HEK293T (cell line): ENCODE measurements at regions not wholly inside any gene's neighbourhood (a gene's known extent, or its start where the extent isn't known, plus 50 kb on each side); places are given as distances from the start of the nearest gene placed in this dataset.

Source experiments
- CTCF ChIA-PET: fragments of 350-600 bp; formaldehyde crosslinking; extraction: SDS; loops from one replicate; lab custom pipeline; 2021; ENCODE audit warnings: antibody characterized with exemption, inconsistent platforms; lab: Yijun Ruan, JAX
- POLR2A ChIA-PET: fragments of 350-600 bp; formaldehyde crosslinking; extraction: SDS; loops from one replicate; lab custom pipeline; 2020; ENCODE audit warnings: antibody characterized with exemption, inconsistent platforms; lab: Yijun Ruan, JAX
- DNase-seq: peaks from one replicate; pipeline ENCODE4 v3.0.0; 2012; ENCODE audit warnings: mixed read lengths; ENCODE audit errors: extremely low spot score
- ARNT ChIP-seq: fragments of 450-650 bp; IDR thresholded peaks from 2 replicates; pipeline ENCODE4 v1.6.1; 2017; ENCODE audit warnings: mild to moderate bottlenecking
- BHLHE40 ChIP-seq: fragments of 450-650 bp; IDR thresholded peaks from 2 replicates; pipeline ENCODE4 v1.6.1; 2016; ENCODE audit warnings: mild to moderate bottlenecking, moderate library complexity, borderline replicate concordance
- CTBP1 ChIP-seq: fragments of 450-650 bp; IDR thresholded peaks from 2 replicates; pipeline ENCODE4 v1.6.1; 2016; ENCODE audit warnings: borderline replicate concordance
- ELF4 ChIP-seq: fragments of 450-650 bp; IDR thresholded peaks from 2 replicates; pipeline ENCODE4 v1.6.1; 2017; ENCODE audit warnings: antibody characterized with exemption
- FOXA1 ChIP-seq: fragments of 450-650 bp; IDR thresholded peaks from 2 replicates; pipeline ENCODE4 v1.6.1; 2016; ENCODE audit warnings: mild to moderate bottlenecking
- FOXK2 ChIP-seq: fragments of 450-650 bp; IDR thresholded peaks from 2 replicates; pipeline ENCODE4 v1.6.1; 2016; ENCODE audit warnings: mild to moderate bottlenecking
- FOXM1 ChIP-seq: fragments of 450-650 bp; IDR thresholded peaks from 2 replicates; pipeline ENCODE4 v1.6.1; 2017; ENCODE audit warnings: mild to moderate bottlenecking, borderline replicate concordance
- HDGF ChIP-seq: fragments of 450-650 bp; IDR thresholded peaks from 2 replicates; pipeline ENCODE4 v1.6.1; 2017; ENCODE audit warnings: antibody characterized with exemption, borderline replicate concordance
- L3MBTL2 ChIP-seq: fragments of 450-650 bp; conservative IDR thresholded peaks from 2 replicates; pipeline ENCODE4 v1.6.1; 2016; ENCODE audit warnings: mild to moderate bottlenecking
- LEF1 ChIP-seq: fragments of 450-650 bp; IDR thresholded peaks from 2 replicates; pipeline ENCODE4 v1.6.1; 2017; ENCODE audit warnings: mild to moderate bottlenecking, borderline replicate concordance
- NFRKB ChIP-seq: fragments of 450-650 bp; IDR thresholded peaks from 2 replicates; pipeline ENCODE4 v1.6.1; 2016; ENCODE audit warnings: mild to moderate bottlenecking, moderate library complexity
- PKNOX1 ChIP-seq: fragments of 450-650 bp; IDR thresholded peaks from 2 replicates; pipeline ENCODE4 v1.6.1; 2016
- SP1 ChIP-seq: fragments of 450-650 bp; IDR thresholded peaks from 2 replicates; pipeline ENCODE4 v1.6.1; 2017
- SUZ12 ChIP-seq: fragments of 450-650 bp; IDR thresholded peaks from 2 replicates; pipeline ENCODE4 v1.6.1; 2016; ENCODE audit warnings: mild to moderate bottlenecking
- TARDBP ChIP-seq: fragments of 450-650 bp; IDR thresholded peaks from 2 replicates; pipeline ENCODE4 v1.6.1; 2016
- ZNF384 ChIP-seq: fragments of 450-650 bp; IDR thresholded peaks from 2 replicates; pipeline ENCODE4 v1.6.1; 2016

DNA sequence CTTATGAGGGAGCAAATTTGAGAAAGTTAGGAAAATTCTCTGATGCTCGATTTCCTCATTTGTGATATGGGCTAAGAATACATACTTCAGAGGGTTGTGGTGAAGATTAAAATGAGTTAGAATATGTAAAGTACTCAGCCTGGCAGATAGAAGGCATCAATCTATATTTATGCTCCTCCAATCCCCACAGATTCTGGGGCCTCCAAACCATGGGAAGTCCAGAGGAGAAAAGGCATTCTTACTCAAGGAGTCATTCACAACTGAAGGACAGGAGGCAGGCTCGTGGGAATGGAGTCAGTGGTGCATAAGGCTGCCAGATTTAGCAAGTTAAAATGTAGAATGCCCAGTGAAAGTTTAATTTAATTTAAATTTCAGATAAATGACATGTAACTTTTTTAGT, 330.0 kb upstream of the POU3F1 start:
- DNase-seq: no peak
- POLR2A ChIA-PET: no interaction called here
- CTCF ChIA-PET: no interaction called here
- no peak for TF ChIP-seq BHLHE40
- no peak for TF ChIP-seq ELF4
- no peak for TF ChIP-seq ARNT
- no peak for TF ChIP-seq FOXM1
- no peak for TF ChIP-seq FOXA1
- TF ChIP-seq LEF1: no peak
- no peak for TF ChIP-seq NFRKB
- no peak for TF ChIP-seq FOXK2
- TF ChIP-seq SP1: no peak
- no peak for TF ChIP-seq PKNOX1
- TF ChIP-seq L3MBTL2: no peak
- no peak for TF ChIP-seq TARDBP
- TF ChIP-seq HDGF: no peak
- no peak for TF ChIP-seq CTBP1
- no peak for TF ChIP-seq SUZ12
- TF ChIP-seq ZNF384: no peak

GRCh38 chr1:38375035-38375434, 328.4 kb upstream of the POU3F1 start:
- no peak for DNase-seq
- no peak for TF ChIP-seq L3MBTL2
- CTCF ChIA-PET: no interaction called here
- POLR2A ChIA-PET: no interaction called here

- no peak for DNase-seq
- TF ChIP-seq FOXK2 (no peak), BHLHE40 (no peak)
- POLR2A ChIA-PET: no interaction called here
- CTCF ChIA-PET: interaction anchor here (0.6 kb wide), 1 partner anchor 9 kb away, joined by 5 read pairs; no protein-coding TSS in a partner anchor
Measured at GRCh38 chr1:38371505-38371844, 324.9 kb upstream of the POU3F1 start.

- CTCF ChIA-PET: interaction anchor here (0.6 kb wide), 1 partner anchor 8 kb away, joined by 5 read pairs; no protein-coding TSS in a partner anchor
- TF ChIP-seq L3MBTL2: no peak
- TF ChIP-seq HDGF: no peak
- no peak for TF ChIP-seq ZNF384
- no peak for TF ChIP-seq PKNOX1
- TF ChIP-seq CTBP1: no peak
- no peak for TF ChIP-seq LEF1
- POLR2A ChIA-PET: no interaction called here
- no peak for DNase-seq
Measured at GRCh38 chr1:38370716-38371504, 324.3 kb upstream of the POU3F1 start.

GRCh38 chr1:38365242-38365641, 318.6 kb upstream of the POU3F1 start:
- no peak for DNase-seq
- CTCF ChIA-PET: interaction anchor here (0.6 kb wide), 1 partner anchor 221 kb away, joined by 3 read pairs; no protein-coding TSS in a partner anchor
- POLR2A ChIA-PET: no interaction called here
- no peak for TF ChIP-seq FOXK2

DNA sequence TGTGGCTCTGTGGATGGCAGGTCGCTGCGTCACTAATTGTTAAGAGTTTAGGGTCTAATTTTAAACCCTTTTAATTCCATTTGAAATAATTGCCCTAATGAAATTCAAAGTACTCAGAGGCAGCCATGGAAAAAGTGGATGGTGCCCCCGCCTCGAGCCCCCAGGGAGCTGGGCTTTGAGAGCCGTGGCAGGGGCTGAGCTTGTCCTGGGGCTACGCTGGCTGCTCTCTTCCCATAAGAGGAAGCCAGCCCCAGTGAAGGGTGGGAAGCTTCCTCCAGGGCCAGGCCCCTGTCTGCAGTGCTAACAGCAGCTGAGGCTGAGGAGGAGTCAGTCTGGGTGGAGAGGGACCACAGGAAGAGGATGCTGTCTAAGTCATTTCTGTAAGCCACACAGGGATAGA, 315.0 kb upstream of the POU3F1 start:
- ChIA-PET CTCF (no interaction called here), POLR2A (no interaction called here)
- TF ChIP-seq FOXA1: no peak
- no peak for TF ChIP-seq L3MBTL2
- TF ChIP-seq ARNT: no peak
- TF ChIP-seq SUZ12: no peak
- TF ChIP-seq PKNOX1: no peak
- no peak for TF ChIP-seq BHLHE40
- no peak for TF ChIP-seq LEF1
- TF ChIP-seq FOXK2: no peak
- no peak for TF ChIP-seq ELF4
- no peak for TF ChIP-seq NFRKB
- no peak for DNase-seq

DNA sequence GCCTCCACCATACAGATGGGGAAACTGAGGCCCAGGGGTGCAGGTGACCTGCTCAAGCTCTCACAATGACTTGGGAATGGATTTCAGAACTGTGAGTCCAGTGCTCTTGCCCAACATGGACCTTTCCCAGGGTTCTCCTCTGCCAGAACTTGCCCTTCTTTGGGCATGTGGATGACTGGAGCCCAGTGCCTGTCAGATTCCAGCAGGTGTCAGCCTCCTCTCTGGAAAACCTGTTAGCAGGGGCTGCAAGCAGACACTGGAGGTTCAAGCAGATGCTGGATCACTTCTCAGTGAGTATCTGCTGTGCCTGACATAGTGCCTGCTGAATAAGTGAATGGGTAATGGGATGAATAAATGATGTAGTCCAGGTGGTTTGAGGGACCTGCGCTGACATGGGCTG, 314.2 kb upstream of the POU3F1 start:
- CTCF ChIA-PET: no interaction called here
- DNase-seq: no peak
- TF ChIP-seq SUZ12: no peak
- TF ChIP-seq NFRKB: no peak
- TF ChIP-seq ZNF384: no peak
- TF ChIP-seq CTBP1: no peak
- TF ChIP-seq FOXM1: no peak
- no peak for TF ChIP-seq ARNT
- no peak for TF ChIP-seq LEF1
- TF ChIP-seq ELF4: no peak
- no peak for TF ChIP-seq PKNOX1
- TF ChIP-seq FOXA1: no peak
- TF ChIP-seq BHLHE40: no peak
- no peak for TF ChIP-seq FOXK2
- no peak for TF ChIP-seq SP1
- POLR2A ChIA-PET: no interaction called here
